Activated CD8-positive, alpha-beta memory T cell treated with anti-CD3 and anti-CD28 coated beads, Interleukin-2, amount 50 U/mL, for 48 hours (primary cell): ENCODE measurements at regions not wholly inside any gene's neighbourhood (a gene's known extent, or its start where the extent isn't known, plus 50 kb on each side); places are given as distances from the start of the nearest gene placed in this dataset.

Source experiments
- DNase-seq: peaks from one replicate; pipeline ENCODE4 v3.0.0-alpha.2; 2020

GRCh38 chr22:34847072-34847471 is 218.9 kb upstream of the ISX start:
- DNase-seq = no peak

- DNase-seq = no peak
These were observed 216.0 kb upstream of the ISX start for GRCh38 chr22:34849965-34850364.

GRCh38 chr22:34851918-34852662 is 213.9 kb upstream of the ISX start:
- DNase-seq = no peak

- no peak for DNase-seq
These were observed 210.5 kb upstream of the ISX start for GRCh38 chr22:34855471-34855870.

GRCh38 chr22:34858066-34858465 is 207.9 kb upstream of the ISX start:
- DNase-seq = no peak

- no peak for DNase-seq
These were observed 204.2 kb upstream of the ISX start for GRCh38 chr22:34861787-34862186.

GRCh38 chr22:34866081-34866480 is 199.9 kb upstream of the ISX start:
- no peak for DNase-seq

GRCh38 chr22:34866495-34867131 is 199.3 kb upstream of the ISX start:
- DNase-seq = no peak

- no peak for DNase-seq
These were observed 188.5 kb upstream of the ISX start for GRCh38 chr22:34877506-34877905.

GRCh38 chr22:34878171-34878570 is 187.8 kb upstream of the ISX start:
- DNase-seq = no peak

GRCh38 chr22:34879001-34879400 is 187.0 kb upstream of the ISX start:
- no peak for DNase-seq

GRCh38 chr22:34880662-34881061 is 185.3 kb upstream of the ISX start:
- DNase-seq = no peak

GRCh38 chr22:34881453-34881852 is 184.5 kb upstream of the ISX start:
- no peak for DNase-seq

- no peak for DNase-seq
These were observed 180.1 kb upstream of the ISX start for GRCh38 chr22:34885852-34886251.

GRCh38 chr22:34886391-34886790 is 179.6 kb upstream of the ISX start:
- no peak for DNase-seq

GRCh38 chr22:34886812-34887211 is 179.1 kb upstream of the ISX start:
- no peak for DNase-seq

GRCh38 chr22:34897126-34897525 is 168.8 kb upstream of the ISX start:
- DNase-seq = no peak

- DNase-seq = no peak
These were observed 163.6 kb upstream of the ISX start for GRCh38 chr22:34902335-34902734.

- no peak for DNase-seq
These were observed 162.5 kb upstream of the ISX start for GRCh38 chr22:34903416-34903815.

GRCh38 chr22:34904486-34904885 is 161.5 kb upstream of the ISX start:
- no peak for DNase-seq

GRCh38 chr22:34913826-34914225 is 152.1 kb upstream of the ISX start:
- DNase-seq = no peak

- no peak for DNase-seq
These were observed 151.1 kb upstream of the ISX start for GRCh38 chr22:34914846-34915245.

- no peak for DNase-seq
These were observed 148.7 kb upstream of the ISX start for GRCh38 chr22:34917239-34917638.

- DNase-seq = no peak
These were observed 134.9 kb upstream of the ISX start for GRCh38 chr22:34931026-34931425.

GRCh38 chr22:34934261-34934660 is 131.7 kb upstream of the ISX start:
- DNase-seq = no peak
